NCI-H2227 treated with DMSO at 0.1 percent for 48 hours (cell line): ENCODE measurements at regions not wholly inside any gene's neighbourhood (a gene's known extent, or its start where the extent isn't known, plus 50 kb on each side); places are given as distances from the start of the nearest gene placed in this dataset.
"Not testable (repeated sequence)": the region's sequence is repeated elsewhere in the genome, so short reads cannot be mapped to it uniquely, and the experiment has no call there.

Experiments
- DNase-seq: peaks from one replicate; lab custom pipeline; 2025; lab: John Stamatoyannopoulos, UW

DNA sequence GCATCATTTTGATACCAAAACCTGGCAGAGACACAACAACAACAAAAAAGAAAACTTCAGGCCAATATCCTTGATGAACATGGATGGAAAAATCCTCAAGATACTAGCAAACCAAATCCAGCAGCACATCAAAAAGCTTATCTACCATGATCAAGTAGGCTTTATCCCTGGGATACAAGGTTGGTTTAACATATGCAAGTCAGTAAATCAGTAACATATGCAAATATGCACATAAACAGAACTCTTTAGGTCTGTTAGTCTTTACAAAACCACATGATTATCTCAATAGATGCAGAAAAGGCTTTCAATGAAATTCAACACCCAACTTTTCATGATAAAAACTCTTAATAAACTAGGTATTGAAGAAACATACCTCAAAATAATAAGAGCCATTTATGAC lies 587.5 kb upstream of the CELF4 start:
- not testable (repeated sequence) for DNase-seq

DNA sequence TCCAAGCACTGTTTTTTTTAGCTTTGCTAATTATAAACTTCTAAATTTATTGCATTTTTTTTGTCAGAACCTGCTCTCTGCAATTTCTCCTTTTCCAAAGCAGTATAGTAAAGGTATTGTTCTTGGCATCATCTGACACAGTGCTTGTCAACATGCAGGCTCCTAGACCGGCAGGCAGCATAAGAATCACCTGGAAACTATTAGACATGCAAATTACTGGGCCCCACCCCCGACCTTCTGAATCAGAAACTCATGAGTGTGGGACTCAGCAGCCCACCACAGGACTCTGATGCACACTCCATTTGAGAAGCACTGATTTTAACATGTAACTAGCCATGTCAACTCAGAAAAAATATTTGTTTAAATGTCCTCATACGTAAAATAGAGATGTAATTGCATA lies 551.1 kb upstream of the CELF4 start:
- DNase-seq, result no peak

DNA sequence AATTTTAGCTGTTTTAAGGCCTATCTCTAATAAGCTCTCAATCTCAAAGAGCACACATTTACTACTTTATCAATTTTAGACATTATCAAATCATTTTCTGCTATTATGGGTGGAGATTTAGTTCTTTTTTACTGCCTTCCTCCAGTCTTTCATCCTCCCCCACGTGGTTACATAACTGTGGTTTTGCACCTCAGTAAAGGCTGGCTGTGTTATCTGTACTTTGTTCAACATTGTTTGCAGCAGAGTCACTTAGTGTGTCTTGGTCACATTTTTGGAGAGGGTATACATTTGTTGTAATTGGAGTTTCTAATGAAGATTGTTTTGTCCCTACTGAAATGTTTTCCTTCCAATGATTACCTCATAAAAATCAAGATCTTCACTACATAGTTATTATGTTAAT lies 549.6 kb upstream of the CELF4 start:
- no peak for DNase-seq

DNA sequence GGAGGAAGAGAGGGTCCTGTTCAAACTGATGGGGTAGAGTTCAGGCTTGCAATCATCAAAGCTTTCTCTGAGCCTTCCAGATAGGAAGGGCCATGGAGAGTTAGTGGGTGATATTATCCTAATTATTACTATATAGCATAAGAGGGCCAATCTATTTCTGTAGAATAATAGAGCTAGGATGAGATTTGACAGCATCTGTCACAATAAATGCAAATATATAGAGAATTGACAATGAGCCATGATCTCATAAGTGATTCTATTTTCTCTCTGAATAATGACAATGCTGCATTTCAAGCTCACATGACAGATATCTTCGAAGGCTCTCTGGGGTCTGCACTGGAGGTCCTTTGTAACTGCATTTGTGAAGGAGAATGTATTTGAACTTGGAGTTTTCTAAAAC lies 521.9 kb upstream of the CELF4 start:
- no peak for DNase-seq

DNA sequence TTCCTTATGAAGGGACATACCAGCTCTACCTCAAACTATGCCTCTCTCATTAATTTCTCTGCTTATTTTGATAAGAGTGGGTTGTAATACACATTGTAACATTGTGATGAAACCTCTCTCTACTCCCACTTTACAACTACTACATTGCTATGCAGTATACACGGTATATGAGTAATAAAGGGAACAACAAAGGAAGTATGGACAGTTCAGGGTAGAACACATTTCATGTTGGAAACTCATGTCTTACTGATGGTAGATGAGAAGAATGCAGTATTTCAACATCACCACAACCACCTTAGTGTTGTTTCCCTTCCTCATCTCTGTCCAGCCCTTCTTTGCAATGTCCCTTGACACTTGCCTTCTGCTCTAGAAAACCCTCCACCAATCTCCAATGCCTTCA lies 515.9 kb upstream of the CELF4 start:
- DNase-seq, result no peak

DNA sequence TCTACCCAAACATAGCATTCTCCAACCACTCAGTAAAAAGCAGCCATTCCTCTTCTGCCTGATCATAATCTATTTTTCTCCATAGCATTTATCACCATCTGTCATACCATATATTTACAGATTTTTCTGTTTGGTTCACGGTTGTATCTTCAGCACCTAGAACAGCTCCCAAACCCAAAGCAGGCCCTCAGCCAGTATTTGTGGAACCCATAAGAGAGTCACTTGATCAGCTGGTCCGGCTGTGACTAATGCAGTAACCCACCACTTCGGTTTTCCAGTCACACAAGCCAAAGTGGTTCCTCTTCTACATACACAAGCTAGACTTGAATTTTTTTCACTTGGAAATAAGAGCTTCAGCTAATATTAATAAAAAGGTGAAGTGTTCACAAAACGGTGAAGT lies 511.6 kb upstream of the CELF4 start:
- DNase-seq, result no peak

DNA sequence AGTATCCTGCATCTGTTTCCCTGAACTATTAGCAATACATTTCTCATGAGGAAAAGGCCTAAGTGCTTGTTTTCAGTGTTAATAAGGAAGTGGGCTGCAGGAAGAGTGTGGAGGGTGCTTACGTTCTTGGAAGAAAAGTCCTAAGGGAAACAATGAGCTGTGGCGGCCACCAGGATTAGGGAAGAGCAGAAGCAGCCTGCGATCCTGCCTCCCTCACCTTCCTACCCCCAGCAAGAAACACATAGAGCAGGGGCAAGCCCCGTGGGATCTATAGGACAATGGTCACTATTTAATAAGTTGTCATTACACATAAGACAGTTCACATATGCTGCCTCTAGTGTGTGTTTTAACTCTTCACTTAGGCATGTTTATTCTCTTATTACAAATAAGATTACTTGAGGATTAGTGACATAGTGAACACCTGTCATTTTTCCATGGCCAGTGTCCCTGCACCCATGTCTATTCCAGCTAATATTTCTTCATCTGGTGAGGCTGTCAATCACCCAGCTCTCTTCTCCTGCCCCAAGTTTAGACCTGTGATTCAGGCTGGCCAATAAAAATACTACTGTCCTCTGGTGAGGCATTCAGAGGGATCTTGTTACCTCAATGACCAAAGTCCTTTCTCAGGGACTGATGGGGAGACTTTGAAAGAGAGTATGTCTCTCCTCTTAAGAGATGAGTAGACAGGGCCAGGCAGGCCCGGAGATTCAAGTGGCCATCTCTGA lies 510.9 kb upstream of the CELF4 start:
- no peak for DNase-seq

DNA sequence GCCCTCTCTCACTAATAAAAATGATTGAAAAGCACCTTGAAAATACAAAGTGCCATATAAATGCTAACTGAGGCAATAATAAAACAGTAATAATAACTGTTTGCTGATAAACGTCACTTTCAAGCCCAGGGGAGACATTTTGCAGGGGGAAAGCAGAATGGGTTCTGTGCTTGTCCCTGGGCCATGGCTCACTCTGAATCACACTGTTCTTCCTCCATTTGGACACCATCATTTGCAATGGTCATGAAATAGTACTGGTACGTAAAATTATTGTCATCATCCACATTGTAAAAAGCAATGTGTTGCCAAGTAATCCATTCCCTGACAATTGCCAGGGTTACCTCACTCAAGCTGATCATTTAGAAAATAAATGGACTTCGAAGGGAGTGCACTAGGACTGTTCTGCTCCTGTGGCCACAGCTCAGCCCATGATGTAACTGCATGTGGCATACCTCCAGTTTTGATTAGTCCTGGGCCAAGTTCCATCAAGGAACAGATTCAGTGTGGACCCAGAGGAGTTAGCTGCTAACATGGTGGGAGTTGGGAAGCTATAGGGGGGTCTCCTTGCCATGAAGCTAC lies 508.8 kb upstream of the CELF4 start:
- no peak for DNase-seq

DNA sequence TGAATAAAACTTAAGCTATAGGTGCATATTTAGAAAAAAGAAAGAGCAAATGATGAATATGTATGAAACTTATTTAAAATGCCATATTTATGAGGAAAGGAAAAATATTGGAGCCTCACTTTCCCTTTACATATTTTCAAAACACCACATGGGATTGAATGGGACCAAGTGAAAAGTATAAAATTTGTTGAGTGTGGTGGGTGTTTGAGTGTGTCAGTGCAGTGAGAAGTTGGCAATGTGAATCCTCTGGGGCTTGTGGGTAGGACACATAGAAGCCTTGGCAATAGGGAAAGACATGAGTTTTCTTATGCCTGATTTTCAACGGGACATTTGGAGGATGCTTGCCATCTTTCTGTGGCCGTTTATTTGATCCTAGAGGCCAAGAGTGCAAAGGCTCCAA lies 502.2 kb upstream of the CELF4 start:
- DNase-seq, result no peak

DNA sequence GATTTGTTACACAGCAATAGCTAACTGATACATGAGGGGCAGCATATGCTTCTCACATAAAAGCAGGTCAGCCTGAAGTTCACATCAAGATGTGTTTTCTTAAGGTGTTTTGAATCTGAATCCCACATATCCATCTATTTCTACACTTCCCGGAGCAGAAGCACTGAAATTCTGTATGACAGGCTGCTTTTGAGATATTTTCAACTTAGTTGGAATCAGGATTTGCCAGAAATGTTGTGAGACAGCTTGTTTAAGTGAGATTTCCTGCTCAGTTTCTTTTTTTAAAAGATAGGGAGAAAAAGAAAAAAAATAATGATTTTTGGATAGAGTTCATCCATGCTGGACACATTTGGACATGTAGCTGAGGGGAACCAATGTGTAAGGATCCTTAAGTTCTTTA lies 501.5 kb upstream of the CELF4 start:
- no peak for DNase-seq

DNA sequence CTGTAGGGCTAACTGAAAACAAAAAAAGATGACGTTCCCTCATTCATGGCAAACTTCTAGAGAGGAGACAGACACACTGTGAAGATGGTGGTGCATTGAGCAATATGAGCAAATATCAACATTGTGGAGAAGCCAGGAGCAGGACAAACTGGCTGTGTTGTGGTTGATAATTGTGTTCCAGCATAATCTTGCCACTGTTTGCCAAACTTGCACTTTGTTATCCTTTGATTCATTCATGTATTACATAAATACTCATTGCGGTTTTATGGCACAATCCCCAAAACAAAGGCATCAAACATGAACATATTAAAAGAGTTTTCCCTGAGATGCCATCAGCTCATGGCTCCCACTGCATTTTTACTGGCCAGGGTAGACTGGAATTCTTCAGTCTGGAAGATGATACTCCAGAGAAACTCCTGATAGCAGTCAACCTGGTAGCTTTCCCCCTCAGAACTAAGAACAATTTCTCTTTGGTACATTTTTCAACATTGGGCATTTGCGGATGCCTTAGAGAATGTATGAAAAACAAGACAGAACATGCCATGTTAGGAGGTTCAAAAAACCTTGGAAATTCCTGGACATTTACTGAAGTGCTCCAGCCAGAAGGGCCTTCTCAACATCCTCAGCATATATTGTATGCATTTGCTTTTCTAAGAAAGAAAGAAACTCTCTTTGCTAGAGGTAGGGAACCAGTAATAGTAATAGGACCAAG lies 487.4 kb upstream of the CELF4 start:
- no peak for DNase-seq

DNA sequence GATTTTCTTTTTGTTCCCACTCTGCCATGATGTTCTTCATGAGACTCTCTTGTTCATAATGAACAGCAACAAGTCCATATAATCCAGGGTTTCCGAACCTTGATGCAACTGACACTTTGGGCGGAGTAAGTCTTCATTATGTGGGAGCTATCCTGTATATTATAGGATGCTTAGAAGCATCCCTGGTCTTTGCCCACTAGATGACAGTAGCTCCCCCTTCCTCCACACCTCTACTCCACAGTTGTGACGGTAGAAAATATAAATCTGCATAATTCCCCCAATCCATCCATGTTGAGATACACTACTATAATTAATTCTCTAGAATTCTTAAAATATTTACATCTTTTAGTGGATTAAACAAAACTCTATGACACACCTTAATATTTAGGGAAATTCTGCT lies 482.2 kb upstream of the CELF4 start:
- DNase-seq, result no peak

DNA sequence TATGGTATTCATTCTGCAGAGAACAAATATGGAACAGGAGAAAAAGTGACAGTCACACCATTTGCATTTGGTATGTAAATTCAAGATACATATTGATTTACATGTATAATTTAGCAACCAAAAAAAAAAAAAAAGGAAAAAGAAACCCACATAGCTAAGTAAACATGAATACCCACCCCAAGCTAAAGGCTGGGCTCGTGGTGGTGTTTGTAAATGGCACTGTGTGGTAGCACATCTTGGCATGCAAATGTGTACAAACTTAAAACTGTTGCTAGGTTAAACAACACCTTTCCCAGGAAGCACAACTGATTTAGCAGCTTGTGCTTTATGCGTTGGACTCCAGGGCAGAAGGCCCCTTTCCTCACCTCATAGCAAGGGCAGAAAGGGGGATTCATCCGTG lies 481.1 kb upstream of the CELF4 start:
- no peak for DNase-seq

DNA sequence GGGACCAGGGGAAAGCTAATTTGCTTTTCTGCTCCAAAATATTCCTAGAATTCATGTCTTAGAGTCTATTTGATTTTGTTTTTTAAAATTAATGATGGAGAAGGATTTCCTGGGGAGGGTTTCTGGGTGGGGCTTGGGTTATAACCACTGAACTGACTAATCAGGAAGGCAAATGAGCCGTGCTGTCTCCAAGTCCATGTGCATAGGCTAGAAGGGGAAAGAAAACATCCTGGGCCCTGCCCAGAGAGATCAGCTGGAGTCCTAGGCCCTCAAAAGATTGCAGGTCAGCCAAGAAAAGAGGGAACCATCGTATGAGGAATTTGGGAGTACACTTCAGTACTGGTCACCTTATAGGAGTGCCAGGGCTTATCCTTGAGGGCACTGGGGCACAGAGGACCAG lies 480.2 kb upstream of the CELF4 start:
- DNase-seq, result no peak

DNA sequence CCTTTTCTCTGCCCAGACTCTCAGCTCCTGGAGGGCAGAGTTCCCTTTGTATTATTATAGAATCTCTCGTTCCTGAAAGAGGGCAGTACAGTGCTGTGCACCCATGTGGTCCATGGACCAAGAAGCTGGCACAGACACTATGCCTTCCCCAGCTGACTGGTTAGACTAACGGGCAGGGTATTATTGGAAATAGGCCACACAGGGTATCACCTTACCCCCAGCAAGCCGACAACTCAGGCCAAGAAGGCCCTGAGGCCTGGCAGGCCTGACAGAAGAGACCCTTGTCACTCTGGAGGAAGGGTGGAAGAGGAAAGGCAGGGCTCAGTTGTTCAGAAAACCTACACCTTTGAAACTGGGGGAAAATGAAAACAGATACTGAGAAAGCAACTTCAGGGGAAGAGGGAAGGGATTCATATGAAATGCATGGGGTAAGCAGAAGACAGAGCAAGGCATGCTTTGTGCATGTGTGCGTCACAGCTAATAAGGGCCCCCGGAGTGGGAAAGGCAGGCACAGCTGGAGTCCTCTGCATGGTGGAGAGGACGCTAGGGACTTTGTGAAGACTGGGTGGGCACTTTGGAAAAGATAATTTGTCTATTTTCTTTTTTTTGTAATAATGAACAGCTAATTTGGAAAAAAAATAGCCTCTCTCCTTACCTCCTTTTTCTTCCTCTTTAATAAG lies 476.8 kb upstream of the CELF4 start:
- no peak for DNase-seq

DNA sequence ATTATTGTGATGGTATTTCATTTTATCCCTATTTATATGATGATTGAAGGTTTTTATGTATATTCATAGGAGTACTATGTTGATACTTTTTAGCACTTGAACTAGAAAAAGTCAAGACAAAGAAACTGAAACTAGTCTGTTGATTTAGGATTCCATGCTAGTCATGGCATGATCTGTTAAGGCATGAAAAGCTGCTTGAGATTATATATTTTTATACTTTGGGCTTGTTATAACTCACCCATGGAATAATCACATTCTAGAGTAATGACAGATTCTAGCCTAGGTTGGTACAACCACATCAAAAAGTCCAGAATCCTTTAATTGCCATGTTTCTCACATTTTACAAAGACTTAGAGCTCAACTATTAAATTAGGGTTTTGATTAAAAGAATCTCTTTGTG lies 472.6 kb upstream of the CELF4 start:
- DNase-seq, result no peak

DNA sequence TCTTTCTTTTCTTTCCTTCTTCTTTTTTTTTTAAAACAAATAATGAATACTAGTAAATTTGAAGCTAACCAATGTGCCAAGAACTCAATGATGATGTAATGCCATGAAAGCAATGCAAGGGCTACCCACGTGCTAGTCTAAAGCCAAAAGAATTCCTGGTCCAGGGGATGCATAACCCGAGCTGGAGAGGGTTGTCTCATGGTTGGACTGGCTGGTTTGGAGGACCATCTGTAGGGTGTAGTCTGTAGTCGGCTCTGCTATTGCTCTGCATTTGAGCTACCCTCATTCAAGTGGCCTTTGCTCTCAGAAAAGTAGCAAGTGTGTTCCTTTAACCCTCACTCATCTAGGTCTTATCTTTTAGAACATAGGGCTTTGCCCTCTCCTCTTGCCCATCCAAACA lies 469.6 kb upstream of the CELF4 start:
- DNase-seq, result no peak

DNA sequence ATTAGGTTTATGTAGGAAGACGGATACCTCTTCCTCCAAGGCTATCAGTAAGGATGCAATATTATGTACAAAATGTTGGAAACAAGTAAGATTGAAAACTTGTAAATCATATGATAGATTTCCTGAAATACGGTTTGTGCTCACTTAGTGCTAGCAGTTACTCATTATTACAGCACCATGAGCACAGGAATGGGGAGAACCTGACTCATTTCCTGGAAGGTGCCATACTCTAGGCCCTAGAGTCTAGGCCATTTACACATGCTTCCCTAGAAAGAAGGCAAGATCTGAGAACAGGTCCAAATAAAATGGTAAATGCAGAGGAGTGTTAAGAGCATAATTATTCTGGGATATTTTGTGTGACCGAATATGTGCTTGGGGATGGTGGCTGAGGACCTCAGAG lies 467.7 kb upstream of the CELF4 start:
- no peak for DNase-seq

DNA sequence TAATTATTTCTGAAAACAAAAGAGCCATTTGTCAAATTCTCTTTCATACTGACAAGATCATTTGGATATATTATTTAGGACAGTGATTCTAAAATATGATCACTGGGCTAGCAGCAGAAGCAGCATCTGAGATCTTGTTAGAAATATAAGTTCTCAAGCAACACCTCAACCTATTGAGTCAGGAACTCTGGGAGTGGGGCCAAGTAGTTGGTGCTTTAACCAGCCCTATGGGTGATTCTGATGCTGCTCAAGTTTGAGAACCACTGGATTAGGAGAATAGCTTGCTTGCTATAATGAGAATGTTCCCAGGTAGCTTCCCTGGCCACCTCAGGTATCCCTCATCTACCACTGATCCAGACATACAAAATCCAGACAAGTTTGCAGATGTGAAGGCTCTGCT lies 466.9 kb upstream of the CELF4 start:
- DNase-seq, result no peak

DNA sequence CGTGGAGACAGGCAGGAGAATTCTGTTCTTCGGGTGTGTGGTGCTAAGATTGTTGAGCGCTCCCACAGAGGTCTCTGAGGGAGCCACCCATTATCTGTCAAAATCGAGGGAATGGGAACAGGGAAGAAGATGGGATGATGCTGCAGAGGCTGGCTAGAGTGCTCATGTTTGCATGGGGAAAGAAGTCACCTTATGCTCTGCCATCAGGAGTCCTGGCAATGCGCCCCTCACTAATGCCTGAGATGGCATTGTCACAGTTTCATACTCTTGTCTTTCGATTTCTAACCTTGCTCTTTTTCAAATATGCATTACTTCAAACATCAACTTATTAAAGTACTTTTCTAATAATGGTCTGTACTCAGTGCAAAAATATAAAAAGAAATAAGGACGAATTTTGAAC lies 463.3 kb upstream of the CELF4 start:
- DNase-seq, result no peak

DNA sequence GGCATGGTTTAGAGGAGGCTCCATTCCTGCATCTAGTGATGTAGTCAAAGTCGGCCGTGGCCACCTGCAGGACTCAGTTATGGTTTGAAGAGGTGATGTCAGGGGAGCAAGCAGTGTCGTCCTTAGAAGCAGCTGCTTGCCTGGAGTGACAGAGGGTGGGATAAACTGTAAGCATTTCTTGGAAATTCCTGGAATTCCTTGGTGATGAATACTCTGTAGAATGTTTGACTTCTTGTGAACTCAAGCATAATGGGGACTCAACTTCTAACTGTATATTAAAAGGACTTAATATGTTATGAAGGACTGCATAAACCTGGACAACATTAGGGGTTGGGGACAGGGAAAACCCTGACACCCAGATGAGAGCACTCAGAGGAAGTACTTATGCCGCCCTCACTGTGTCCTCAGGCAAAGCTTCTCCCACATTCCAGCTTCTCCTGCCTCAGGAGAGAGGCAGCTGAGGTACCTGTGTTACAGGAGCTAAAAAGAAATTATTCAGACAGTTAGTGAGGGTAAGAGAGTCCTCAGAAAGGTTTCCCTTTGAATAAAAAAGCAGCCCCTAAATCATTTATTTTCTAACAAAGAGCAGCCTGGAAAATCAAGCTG lies 459.9 kb upstream of the CELF4 start:
- DNase-seq, result no peak

DNA sequence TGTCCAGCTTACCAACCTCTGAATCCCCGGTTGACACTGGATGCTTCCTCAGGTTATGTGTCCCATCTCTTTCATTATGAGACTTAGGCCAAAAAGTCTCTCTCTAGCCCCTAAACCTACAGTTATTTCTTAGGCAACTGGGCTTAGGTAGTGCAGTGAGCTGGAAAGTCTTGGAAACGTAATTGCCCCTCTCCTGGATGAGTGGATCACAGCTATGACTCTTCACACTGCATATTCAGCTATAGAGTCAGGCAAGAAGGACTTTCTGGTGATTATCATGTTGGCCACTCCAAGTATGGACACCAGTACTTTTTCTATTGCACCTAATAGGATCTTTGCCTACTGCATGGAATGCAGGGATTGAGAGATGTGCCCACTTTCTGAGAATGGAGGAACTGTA lies 458.3 kb upstream of the CELF4 start:
- no peak for DNase-seq

DNA sequence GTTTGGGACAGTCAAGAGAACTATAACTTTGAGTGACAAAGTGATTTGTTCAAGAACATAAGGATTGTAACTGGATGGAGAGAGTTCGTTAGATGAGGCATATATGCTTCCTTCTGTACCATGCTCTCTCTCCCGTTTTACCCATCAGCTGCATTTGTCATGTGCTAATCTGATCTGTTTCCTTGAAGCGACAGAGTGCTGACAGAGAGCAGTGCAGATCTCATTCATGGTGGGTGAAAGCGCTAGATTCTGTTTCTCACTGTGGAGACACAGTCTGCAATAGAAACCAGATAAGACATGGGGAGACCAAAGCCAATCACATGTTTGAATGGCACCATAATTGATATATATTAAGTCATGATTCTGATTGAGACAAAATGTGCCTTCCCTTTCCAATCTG lies 456.6 kb upstream of the CELF4 start:
- no peak for DNase-seq
